ENCODE measurements at regions not wholly inside any gene's neighbourhood (a gene's known extent, or its start where the extent isn't known, plus 50 kb on each side); places are given as distances from the start of the nearest gene placed in this dataset.

GRCh38 chr4:166377578-166377977 is 504.5 kb downstream of the TLL1 start:
- DNase-seq: no peak

DNA sequence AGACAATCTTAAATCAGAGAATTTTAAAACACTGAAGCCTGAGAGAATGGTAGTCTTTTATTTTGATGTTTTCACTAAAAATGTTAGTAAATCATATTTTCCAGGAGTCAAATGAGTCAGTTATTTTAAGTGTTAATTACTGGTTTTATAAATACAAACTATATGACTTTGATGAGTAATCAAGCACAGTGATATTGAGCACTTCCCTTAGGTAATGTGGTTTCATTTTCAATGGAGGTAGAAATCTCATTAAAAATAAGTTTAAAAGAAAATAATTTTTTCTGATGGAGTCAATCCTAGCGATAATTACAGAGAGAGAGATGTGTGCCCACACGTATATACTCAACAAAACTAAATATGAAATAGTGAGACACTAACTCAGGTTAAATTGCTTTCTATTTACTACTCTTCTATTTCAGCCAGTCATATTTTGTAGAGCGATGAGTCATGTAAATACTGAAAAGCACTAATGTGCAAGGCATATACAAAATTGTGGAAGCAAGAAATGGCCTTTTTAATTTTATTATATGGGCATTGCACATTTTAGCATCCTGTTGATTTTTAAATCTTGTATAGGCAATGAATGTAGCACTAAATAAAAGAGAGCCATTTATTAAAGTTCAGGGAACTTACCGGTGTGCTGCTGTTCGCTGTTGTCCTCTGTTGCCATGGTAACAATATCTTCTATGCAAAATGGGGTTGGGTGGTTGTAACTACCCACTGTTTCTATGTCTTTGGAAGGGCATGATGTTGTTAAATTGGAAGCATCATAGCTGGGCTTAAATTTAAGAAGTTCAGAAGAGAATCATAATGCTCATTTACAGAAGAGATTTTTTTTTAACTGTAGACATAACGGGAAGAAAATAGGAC is 513.7 kb downstream of the TLL1 start:
- peak; percentile 12 for DNase-seq

GRCh38 chr4:166391501-166391900 is 518.5 kb downstream of the TLL1 start:
- no peak for DNase-seq

DNA sequence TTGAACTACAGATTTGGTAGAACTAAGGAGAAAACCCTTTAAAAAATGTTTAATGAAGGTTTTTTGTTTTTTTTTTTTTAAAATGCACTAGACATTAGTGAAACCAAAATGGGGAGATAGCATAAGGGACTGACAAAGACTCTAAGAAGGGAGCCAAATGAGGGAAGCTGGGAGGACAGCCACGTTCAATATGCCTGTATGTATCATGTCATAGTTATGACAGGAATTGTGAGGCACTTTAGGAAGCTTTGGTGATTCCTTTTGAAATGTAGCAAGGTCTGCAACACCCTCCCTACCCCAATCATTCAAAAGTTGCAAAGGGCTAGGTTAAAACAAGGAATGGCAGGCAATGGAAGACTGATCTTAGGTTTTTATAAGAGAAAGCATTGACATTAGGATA is 526.0 kb downstream of the TLL1 start:
- DNase-seq: no peak

GRCh38 chr4:166400270-166400894 is 527.3 kb downstream of the TLL1 start:
- DNase-seq: no peak

DNA sequence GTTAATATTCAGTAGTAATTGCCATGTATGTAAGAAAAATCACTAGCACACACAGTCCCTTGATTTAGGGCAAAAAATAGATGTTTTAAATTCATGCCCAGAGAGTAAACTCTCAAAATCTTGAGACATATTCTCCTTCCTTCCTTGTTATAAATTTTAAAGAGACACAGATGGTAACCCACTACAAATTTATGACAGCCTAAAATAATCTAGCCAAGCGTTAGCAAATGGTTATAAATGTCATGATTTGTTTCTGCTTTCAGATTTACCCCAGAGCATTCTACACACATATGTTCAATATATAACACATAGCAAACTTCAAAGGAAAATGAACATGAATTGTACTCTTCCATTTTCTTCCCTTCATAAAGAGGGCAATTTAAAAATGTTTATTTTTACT is 540.3 kb downstream of the TLL1 start:
- no peak for DNase-seq

- DNase-seq: no peak
Measured at GRCh38 chr4:166414431-166414830, 541.4 kb downstream of the TLL1 start.

GRCh38 chr4:166415749-166416148 is 542.7 kb downstream of the TLL1 start:
- no peak for DNase-seq

DNA sequence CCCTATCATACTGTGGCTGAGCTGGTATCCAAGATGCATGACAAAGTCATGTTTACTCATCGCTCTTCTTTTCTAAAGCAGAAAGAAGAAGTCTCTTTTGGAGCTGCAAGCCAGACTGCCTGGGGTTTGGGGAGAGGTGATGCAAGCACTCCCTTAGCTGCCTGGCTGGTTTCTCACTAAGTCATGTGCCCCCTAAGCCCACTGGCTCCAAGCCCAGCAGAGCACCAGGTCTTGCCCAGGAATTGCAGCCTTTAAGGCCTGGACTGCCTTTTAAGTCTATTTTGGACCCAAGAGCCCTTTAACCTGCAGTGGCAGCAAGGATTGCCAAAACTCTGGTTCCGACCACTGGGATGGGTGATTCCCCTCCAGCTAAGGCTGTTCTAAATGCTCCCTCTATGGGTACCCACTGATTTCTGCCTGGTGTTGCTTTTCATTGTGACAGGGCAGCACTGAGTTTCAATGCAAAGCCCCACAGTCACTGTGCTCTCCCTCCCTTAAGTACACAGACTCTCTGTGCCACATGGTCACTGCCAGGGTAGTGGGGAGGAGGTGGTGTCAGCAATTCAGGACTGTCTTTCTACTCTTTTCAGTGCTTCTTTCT is 548.6 kb downstream of the TLL1 start:
- peak; percentile 84 for DNase-seq

DNA sequence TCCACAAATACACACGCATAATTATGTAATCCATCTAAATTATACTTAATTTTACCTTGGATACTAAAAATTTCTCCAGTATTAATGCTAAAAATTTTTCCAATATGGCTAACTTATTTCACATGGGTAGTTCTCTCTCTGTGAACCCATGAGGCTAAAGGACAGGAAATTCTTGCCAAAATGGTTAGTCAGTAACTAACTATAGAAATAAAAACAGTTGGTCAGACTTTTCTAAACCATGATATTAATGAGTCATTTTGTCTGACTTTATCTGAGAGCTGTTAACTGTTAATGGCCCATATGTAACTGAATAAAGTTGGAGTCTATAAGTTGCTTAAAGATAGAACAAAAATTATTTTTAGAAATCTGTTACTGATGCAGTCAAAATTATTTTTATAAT is 549.4 kb downstream of the TLL1 start:
- peak; percentile 73 for DNase-seq

DNA sequence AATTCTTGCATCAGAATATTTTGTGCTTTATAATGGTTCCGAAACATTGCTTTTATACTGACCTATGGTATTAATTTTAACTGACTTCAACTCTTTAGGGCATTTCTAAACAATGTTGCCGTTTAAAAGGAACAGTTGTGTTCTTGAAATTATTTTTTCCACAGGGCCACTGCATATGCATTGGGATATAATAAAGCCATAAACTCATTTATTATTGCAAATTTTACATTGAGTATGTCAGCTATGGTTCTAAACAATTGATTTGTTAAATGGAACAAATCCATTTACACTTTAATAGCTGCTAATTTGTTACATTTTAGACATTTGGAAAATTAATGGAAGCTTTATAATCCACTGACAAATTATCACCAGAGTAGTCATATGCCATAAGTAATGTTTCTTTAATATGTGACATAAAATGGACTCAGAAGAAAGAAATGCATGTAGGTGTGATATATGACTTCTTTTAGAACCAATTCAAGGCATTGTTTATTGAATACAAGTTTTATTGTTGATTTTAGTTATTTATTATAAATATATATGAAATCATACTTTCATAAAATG is 553.3 kb downstream of the TLL1 start:
- DNase-seq: no peak

DNA sequence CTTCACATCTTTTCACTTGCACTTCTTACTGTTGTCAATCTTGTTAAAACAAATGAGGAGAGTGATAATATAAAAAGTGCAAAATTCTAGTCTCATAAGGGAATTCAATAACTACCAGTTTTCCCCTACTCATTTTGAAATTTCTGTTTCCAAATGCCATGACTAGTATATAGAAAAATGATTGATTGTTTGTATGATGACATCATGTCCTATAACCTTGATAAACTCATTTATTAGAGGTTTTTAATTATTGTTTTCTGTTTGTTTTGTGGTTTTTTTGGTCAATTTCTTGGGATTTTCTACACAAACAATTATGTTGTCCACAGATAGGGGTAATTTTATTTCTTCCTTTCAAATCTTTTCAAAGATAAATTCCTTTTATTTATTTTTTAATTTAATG is 559.1 kb downstream of the TLL1 start:
- DNase-seq: no peak

DNA sequence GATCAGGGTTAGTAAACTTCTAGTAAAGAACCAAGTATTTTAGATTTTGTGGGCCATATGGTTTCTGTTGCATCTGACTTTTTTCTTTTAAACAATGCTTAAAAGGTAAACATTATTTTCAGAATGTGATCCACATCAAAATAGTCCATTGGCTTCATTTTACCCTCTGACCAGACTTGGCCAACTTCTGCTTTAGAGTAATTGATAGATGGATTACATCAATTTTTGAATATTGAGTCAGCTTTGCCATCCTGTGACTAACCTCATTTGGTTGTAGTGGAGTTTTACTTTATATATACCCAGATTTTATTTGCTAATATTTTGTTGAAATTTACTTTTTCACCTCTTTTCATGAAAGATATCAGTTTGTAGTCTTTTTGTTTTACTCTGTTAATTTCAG is 559.8 kb downstream of the TLL1 start:
- no peak for DNase-seq

DNA sequence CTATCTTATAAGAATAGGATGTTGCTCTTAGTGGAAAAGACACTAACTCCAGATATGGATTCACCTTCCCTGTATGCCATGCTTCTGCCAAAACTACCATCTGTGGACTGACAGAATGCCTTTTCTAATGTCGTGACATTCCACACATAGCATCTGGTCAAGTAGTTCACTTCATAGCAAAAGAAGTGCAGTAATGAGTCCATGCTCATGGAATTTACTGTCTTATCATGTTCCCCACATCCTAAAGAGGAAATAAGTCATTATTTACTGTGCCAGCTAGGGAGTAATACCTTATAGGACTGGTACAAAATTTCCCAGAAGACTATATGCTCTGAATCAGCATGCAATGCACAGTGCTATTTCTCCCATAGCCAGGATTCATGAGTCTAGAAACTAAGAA is 562.4 kb downstream of the TLL1 start:
- peak; percentile 95 for DNase-seq

DNA sequence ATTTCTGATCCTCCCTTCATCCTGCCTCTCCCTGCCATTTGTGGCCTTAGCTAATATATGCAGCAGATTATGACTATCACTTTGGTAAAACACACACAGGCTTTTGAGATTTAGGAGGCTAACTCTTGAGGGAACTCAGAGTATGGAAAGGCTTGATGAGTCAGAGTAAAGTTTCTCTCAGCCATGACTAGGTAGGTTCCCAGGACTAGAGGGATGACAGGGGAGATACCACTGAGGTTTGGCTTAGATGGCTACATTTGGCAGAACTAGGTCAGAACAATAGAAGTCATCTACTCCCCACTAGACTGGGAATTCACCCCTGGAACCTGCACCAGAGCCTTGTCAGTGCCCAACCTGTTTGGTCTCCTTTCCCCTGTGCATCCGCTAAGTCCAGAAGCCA is 585.7 kb downstream of the TLL1 start:
- peak; percentile 73 for DNase-seq

GRCh38 chr4:166459621-166460020 is 586.6 kb downstream of the TLL1 start:
- DNase-seq: peak; percentile 28

- DNase-seq: peak; percentile 51
Measured at GRCh38 chr4:166460769-166461550, 587.9 kb downstream of the TLL1 start.

- no peak for DNase-seq
Measured at GRCh38 chr4:166481055-166481454, 608.0 kb downstream of the TLL1 start.

GRCh38 chr4:166481739-166482138 is 608.7 kb downstream of the TLL1 start:
- DNase-seq: no peak

GRCh38 chr4:166482758-166483157 is 609.7 kb downstream of the TLL1 start:
- DNase-seq: peak; percentile 14

- no peak for DNase-seq
Measured at GRCh38 chr4:166491635-166492034, 618.6 kb downstream of the TLL1 start.

DNA sequence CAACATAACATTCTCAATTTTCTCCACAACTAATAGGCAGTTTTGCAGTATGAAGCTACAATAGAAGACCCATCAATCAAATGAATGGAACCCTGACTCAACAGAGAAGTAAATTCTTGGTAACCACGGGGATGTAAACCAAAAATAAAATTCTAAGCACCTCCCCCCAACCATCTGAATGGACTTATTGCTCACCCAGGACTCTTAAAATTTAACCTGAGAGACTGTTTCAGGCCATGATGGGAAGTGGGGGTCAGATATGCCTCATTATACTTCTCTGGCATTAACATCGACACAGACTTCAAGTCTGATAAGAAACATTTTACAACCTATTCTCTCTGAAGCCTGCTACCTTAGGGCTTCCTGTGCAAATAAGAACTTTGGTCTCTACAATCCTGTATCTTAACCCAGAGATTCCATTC is 620.9 kb downstream of the TLL1 start:
- peak; percentile 62 for DNase-seq

DNA sequence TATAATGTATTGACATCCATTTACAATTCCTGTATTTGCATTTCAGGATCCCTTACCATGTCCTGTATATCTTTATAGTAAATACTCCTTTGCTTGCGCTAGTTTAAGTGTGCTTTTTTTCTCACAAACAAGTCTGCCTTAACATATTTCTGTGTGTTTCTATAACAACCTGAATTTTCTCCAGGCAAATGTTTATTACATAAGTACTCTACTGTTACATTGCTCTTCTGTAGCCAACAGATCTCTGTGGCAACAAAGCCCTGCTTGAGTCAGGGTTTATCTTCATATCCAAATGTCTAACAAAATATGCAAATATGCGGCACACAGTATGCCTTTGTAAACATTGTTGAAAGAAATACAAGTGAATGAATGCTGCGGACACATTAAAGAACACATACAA is 625.5 kb downstream of the TLL1 start:
- no peak for DNase-seq
